ENCODE measurements at regions not wholly inside any gene's neighbourhood (a gene's known extent, or its start where the extent isn't known, plus 50 kb on each side); places are given as distances from the start of the nearest gene placed in this dataset.

GRCh38 chr17:51533219-51533618, 272.9 kb downstream of the UTP18 start:
- no peak for ATAC-seq (replicated peaks)
- DNase-seq: no peak
- H3K27ac Mint-ChIP-seq: no peak overlapping the region
- H3K4me1 Mint-ChIP-seq (ENCODE audit: low read depth in 2 of 2): no peaks in the 10 kb centered on the region
- peaks cover 37 to 39% of the 10 kb centered on the region in 2 donors for H3K27me3 Mint-ChIP-seq
- no peaks in the 10 kb centered on the region for H3K9me3 Mint-ChIP-seq
- no peaks in the 10 kb centered on the region for H3K36me3 Mint-ChIP-seq (ENCODE audit: insufficient read depth)
- H3K4me3 Mint-ChIP-seq: no peak overlapping the region

DNA sequence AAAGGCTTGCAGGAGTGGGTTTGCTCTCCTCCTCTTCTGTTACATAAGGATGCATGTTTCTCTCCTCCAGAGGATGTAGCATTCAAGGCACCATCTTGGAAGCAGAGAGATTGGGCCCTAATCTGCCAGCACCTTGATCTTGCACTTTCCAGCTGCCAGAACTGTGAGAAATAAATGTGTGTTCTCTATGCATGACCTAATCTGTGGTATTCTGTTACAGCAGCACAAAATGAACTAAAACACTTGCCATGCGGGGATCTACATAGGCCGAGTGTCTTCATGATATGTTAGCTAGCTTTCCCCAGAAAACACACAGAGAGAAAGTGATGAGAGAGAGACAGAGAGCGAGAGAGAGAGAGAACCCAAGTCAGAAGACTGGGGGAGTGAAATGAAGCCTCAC, 273.5 kb downstream of the UTP18 start:
- peaks cover 41% of the 10 kb centered on the region in 2 donors for H3K27me3 Mint-ChIP-seq

DNA sequence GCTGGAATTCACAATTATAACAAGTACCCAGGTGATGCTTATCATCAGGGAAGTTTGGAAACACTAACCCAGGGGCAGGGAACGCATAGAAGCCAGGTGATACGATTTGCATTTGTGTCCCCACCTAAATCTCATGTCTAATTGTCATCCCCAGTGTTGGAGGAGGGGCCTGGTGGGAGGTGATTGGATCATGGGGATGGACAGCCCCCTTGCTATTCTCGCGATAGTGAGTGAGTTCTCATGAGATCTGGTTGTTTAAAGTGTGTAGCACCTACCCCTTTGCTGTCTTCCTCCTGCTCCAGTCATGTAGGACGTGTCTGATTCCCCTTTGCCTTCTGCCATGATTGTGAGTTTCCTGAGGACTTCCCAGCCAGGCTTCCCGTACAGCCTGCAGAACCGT, 276.3 kb downstream of the UTP18 start:
- H3K27ac Mint-ChIP-seq: no peak overlapping the region
- no peak for DNase-seq
- H3K4me1 Mint-ChIP-seq (ENCODE audit: low read depth in 2 of 2): no peaks in the 10 kb centered on the region
- H3K36me3 Mint-ChIP-seq (ENCODE audit: insufficient read depth): no peaks in the 10 kb centered on the region
- peaks cover 27 to 41% of the 10 kb centered on the region in 2 donors for H3K27me3 Mint-ChIP-seq
- H3K4me3 Mint-ChIP-seq: no peak overlapping the region
- H3K9me3 Mint-ChIP-seq: no peaks in the 10 kb centered on the region
- no peak for ATAC-seq (replicated peaks)

More for the DNA sequence above, 273.5 kb downstream of the UTP18 start:
- H3K27ac Mint-ChIP-seq: no peak overlapping the region
- H3K4me1 Mint-ChIP-seq (ENCODE audit: low read depth in 2 of 2): no peaks in the 10 kb centered on the region
- DNase-seq: no peak
- no peaks in the 10 kb centered on the region for H3K36me3 Mint-ChIP-seq (ENCODE audit: insufficient read depth)
- no peaks in the 10 kb centered on the region for H3K9me3 Mint-ChIP-seq
- H3K4me3 Mint-ChIP-seq: no peak overlapping the region
- ATAC-seq (replicated peaks): no peak

DNA sequence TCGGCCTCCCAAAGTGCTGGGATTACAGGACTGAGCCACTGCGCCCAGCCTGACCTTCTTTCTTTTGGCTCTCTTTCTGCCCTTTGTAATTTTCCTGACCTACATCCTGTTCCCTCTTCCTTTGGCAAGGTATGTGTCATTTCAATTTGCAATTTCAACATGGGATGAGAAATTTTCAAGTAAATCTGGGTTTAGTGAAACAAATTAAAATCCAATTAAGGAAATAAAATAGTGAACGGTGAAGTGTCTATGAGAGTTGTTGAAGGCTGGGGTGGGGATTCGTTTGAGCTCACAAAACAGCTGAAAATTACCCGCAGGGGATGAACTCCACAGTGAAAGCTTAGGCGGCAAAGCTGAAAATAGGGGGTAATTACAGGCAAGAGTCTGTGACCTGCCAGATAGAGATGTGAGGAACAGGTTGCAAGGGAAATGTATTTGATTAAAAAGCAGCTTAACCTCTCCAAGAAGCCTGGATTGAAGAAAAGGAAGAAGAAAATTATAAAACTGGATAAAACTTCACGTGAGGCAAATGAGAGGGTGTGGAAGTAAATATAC, 277.7 kb downstream of the UTP18 start:
- Mint-ChIP-seq H3K27ac (no peak overlapping the region), H3K9me3 (no peaks in the 10 kb centered on the region), H3K27me3 (peaks cover 21 to 36% of the 10 kb centered on the region in 2 donors), H3K4me3 (no peak overlapping the region), H3K4me1 (ENCODE audit: low read depth in 2 of 2) (no peaks in the 10 kb centered on the region), H3K36me3 (ENCODE audit: insufficient read depth) (no peaks in the 10 kb centered on the region)
- DNase-seq: no peak
- ATAC-seq (replicated peaks): no peak

DNA sequence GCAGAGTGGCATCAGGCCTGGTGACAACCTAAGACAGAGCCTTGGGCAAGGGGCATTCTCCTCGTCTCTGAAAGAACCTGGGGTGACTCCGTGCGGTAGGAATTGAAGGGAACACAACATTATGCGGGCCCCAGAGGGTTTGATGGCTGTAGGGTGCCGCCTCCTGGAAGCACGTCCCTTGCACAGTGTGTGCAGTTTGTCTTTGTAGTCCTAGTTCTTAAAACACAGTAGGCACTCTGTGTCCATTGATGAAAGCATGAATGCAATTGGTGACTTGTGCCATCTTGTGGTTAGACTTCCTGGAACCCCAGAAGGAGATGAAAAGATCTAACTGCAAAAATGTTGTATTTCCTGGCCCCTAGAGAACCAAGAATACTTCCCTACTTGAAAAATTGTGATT, 279.8 kb downstream of the UTP18 start:
- Mint-ChIP-seq H3K36me3 (ENCODE audit: insufficient read depth) (no peaks in the 10 kb centered on the region), H3K4me3 (no peak overlapping the region)
- no peak for ATAC-seq (replicated peaks)

GRCh38 chr17:51541215-51541614, 280.9 kb downstream of the UTP18 start:
- Mint-ChIP-seq H3K4me1 (ENCODE audit: low read depth in 2 of 2) (no peaks in the 10 kb centered on the region), H3K27ac (no peak overlapping the region), H3K4me3 (no peak overlapping the region), H3K9me3 (no peaks in the 10 kb centered on the region), H3K36me3 (ENCODE audit: insufficient read depth) (no peaks in the 10 kb centered on the region), H3K27me3 (peaks cover 16 to 23% of the 10 kb centered on the region in 2 donors)
- ATAC-seq (replicated peaks): no peak
- no peak for DNase-seq

More for the DNA sequence above, 279.8 kb downstream of the UTP18 start:
- H3K27ac Mint-ChIP-seq: no peak overlapping the region
- H3K4me1 Mint-ChIP-seq (ENCODE audit: low read depth in 2 of 2): no peaks in the 10 kb centered on the region
- no peak for DNase-seq
- peaks cover 17 to 30% of the 10 kb centered on the region in 2 donors for H3K27me3 Mint-ChIP-seq
- no peaks in the 10 kb centered on the region for H3K9me3 Mint-ChIP-seq

- Mint-ChIP-seq H3K4me3 (no peak overlapping the region), H3K4me1 (ENCODE audit: low read depth in 2 of 2) (no peaks in the 10 kb centered on the region)
- no peak for ATAC-seq (replicated peaks)
These were observed 285.8 kb downstream of the UTP18 start for GRCh38 chr17:51546114-51546513.

DNA sequence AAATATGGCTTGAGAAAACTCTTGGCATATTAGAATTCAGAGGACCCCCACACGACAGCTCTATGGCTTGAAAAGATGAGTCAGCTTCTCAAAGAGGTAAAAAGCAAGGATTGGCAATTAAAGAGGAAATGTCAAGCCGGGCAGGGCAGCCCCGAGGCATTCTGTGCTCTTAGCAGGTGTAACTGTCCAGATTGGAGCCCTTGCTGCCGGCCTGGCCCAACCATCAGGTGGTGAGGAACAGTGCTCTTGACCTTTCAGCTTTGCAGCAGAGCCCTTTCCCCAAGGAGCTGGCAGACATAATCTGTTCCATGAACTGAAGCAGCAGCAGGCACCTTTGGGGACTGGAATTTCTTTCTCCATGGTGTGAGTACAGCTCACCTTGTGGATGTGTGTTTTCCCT, 287.8 kb downstream of the UTP18 start:
- H3K4me3 Mint-ChIP-seq: no peak overlapping the region
- peaks cover 15 to 30% of the 10 kb centered on the region in 2 donors for H3K27me3 Mint-ChIP-seq
- ATAC-seq (replicated peaks): no peak

More at GRCh38 chr17:51546114-51546513, 285.8 kb downstream of the UTP18 start:
- no peak for DNase-seq
- no peak overlapping the region for H3K27ac Mint-ChIP-seq
- H3K9me3 Mint-ChIP-seq: no peaks in the 10 kb centered on the region
- H3K27me3 Mint-ChIP-seq: peaks cover 2 to 17% of the 10 kb centered on the region in 2 donors
- H3K36me3 Mint-ChIP-seq (ENCODE audit: insufficient read depth): no peaks in the 10 kb centered on the region

GRCh38 chr17:51555153-51555552, 294.8 kb downstream of the UTP18 start:
- no peaks in the 10 kb centered on the region for H3K9me3 Mint-ChIP-seq
- H3K36me3 Mint-ChIP-seq (ENCODE audit: insufficient read depth): no peaks in the 10 kb centered on the region
- H3K27ac Mint-ChIP-seq: no peak overlapping the region
- peaks cover 38 to 44% of the 10 kb centered on the region in 2 donors for H3K27me3 Mint-ChIP-seq
- ATAC-seq (replicated peaks) (no peak), DNase-seq (no peak)
- H3K4me3 Mint-ChIP-seq: no peak overlapping the region
- no peaks in the 10 kb centered on the region for H3K4me1 Mint-ChIP-seq (ENCODE audit: low read depth in 2 of 2)

More for the DNA sequence above, 287.8 kb downstream of the UTP18 start:
- no peak for DNase-seq
- no peaks in the 10 kb centered on the region for H3K36me3 Mint-ChIP-seq (ENCODE audit: insufficient read depth)
- H3K9me3 Mint-ChIP-seq: no peaks in the 10 kb centered on the region
- no peak overlapping the region for H3K27ac Mint-ChIP-seq
- no peaks in the 10 kb centered on the region for H3K4me1 Mint-ChIP-seq (ENCODE audit: low read depth in 2 of 2)

GRCh38 chr17:51559778-51560177, 299.4 kb downstream of the UTP18 start:
- Mint-ChIP-seq H3K27me3 (peaks cover 64% of the 10 kb centered on the region in 2 donors), H3K4me3 (no peak overlapping the region), H3K9me3 (no peaks in the 10 kb centered on the region), H3K36me3 (ENCODE audit: insufficient read depth) (peaks cover 6% of the 10 kb centered on the region), H3K4me1 (ENCODE audit: low read depth in 2 of 2) (no peaks in the 10 kb centered on the region), H3K27ac (no peak overlapping the region)
- ATAC-seq (replicated peaks): no peak
- no peak for DNase-seq

DNA sequence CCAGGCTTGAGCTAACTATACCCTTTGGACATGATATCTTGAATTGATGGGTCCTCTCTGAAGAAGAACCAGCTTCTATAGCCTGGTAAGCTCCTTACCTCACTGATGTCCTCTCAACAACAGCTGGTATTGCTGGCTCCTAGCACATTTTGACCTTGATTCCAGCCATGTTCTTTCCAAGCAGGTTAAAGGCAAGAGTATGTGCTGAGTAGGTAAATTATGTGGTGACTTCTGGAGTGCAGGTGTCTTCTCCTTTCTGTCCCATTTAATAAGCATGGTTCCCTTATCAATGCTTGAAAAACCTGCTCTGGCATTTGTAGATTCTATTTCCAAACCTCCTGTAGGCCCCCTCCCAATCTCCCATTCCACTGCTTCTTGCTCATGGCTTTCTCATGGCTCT, 300.1 kb downstream of the UTP18 start:
- Mint-ChIP-seq H3K27me3 (peaks cover 58% of the 10 kb centered on the region in 2 donors), H3K36me3 (ENCODE audit: insufficient read depth) (peaks cover 6% of the 10 kb centered on the region), H3K9me3 (no peaks in the 10 kb centered on the region), H3K27ac (no peak overlapping the region), H3K4me3 (no peak overlapping the region), H3K4me1 (ENCODE audit: low read depth in 2 of 2) (no peaks in the 10 kb centered on the region)
- DNase-seq (no peak), ATAC-seq (replicated peaks) (no peak)

- Mint-ChIP-seq H3K4me3 (no peak overlapping the region), H3K9me3 (peaks cover 2 to 8% of the 10 kb centered on the region in 2 donors), H3K27me3 (peaks cover 47 to 61% of the 10 kb centered on the region in 2 donors), H3K4me1 (ENCODE audit: low read depth in 2 of 2) (no peaks in the 10 kb centered on the region), H3K27ac (no peak overlapping the region), H3K36me3 (ENCODE audit: insufficient read depth) (peaks cover 6% of the 10 kb centered on the region)
- ATAC-seq (replicated peaks) (no peak), DNase-seq (no peak)
These were observed 303.6 kb downstream of the UTP18 start for GRCh38 chr17:51563961-51564360.

GRCh38 chr17:51572115-51572514, 311.8 kb downstream of the UTP18 start:
- Mint-ChIP-seq H3K36me3 (ENCODE audit: insufficient read depth) (no peaks in the 10 kb centered on the region), H3K27ac (no peak overlapping the region), H3K9me3 (peaks cover 1 to 6% of the 10 kb centered on the region in 2 donors), H3K4me1 (ENCODE audit: low read depth in 2 of 2) (no peaks in the 10 kb centered on the region), H3K4me3 (no peak overlapping the region), H3K27me3 (peaks cover 25 to 69% of the 10 kb centered on the region in 2 donors)
- ATAC-seq (replicated peaks) (no peak), DNase-seq (no peak)
